ENCODE measurements at regions not wholly inside any gene's neighbourhood (a gene's known extent, or its start where the extent isn't known, plus 50 kb on each side); places are given as distances from the start of the nearest gene placed in this dataset.
"Not testable (repeated sequence)": the region's sequence is repeated elsewhere in the genome, so short reads cannot be mapped to it uniquely, and the experiment has no call there.

DNA sequence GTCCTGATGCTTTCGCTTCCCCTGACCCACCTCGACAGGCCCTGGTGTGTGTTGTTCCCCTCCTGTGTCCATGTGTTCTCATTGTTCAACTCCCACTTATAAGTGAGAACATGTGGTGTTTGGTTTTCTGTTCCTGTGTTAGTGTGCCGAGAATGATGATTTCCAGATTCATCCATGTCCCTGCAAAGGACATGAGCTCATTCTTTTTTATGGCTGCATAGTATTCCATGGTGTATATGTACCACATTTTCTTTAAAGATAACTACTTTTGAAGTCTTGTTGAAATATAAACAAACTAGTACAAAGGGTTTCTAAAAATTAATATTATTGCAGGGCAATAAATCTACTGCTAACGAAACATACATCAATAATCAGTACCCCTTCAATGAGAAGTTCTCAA, 266.6 kb downstream of the IRS1 start:
- TF ChIP-seq, protein P1, sequence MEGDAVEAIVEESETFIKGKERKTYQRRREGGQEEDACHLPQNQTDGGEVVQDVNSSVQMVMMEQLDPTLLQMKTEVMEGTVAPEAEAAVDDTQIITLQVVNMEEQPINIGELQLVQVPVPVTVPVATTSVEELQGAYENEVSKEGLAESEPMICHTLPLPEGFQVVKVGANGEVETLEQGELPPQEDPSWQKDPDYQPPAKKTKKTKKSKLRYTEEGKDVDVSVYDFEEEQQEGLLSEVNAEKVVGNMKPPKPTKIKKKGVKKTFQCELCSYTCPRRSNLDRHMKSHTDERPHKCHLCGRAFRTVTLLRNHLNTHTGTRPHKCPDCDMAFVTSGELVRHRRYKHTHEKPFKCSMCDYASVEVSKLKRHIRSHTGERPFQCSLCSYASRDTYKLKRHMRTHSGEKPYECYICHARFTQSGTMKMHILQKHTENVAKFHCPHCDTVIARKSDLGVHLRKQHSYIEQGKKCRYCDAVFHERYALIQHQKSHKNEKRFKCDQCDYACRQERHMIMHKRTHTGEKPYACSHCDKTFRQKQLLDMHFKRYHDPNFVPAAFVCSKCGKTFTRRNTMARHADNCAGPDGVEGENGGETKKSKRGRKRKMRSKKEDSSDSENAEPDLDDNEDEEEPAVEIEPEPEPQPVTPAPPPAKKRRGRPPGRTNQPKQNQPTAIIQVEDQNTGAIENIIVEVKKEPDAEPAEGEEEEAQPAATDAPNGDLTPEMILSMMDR (IDR thresholded peaks at IDR 0.05; ENCODE audit: poor library complexity), result not testable (repeated sequence)
- TF ChIP-seq EZH2phosphoT487 (IDR thresholded peaks at IDR 0.05; ENCODE audit: low read depth, severe bottlenecking, unreplicated experiment), result not testable (repeated sequence)

Measured in hepatocyte (in vitro differentiated cells).